Smooth muscle cell (in vitro differentiated cells): ENCODE measurements at regions not wholly inside any gene's neighbourhood (a gene's known extent, or its start where the extent isn't known, plus 50 kb on each side); places are given as distances from the start of the nearest gene placed in this dataset.

ENCODE experiments used
- DNase-seq: peaks from one replicate; lab custom pipeline; 2025; ENCODE audit not compliant: unreplicated experiment; lab: John Stamatoyannopoulos, UW
- H2AFZ ChIP-seq: fragments of 200-600 bp; sonication (generic); 2 replicates; pipeline ENCODE4 v1.6.0; 2016; ENCODE audit warnings: antibody characterized with exemption, low read depth, mild to moderate bottlenecking
- H3F3A ChIP-seq: fragments of 200-600 bp; sonication (generic); 2 replicates; pipeline ENCODE4 v1.6.0; 2017; ENCODE audit warnings: antibody characterized with exemption, low read depth
- H3K27ac ChIP-seq: fragments of 200-600 bp; sonication (generic); 2 replicates; pipeline ENCODE4 v1.5.1; 2016; ENCODE audit warnings: low read depth, mild to moderate bottlenecking
- H3K27me3 ChIP-seq: fragments of 200-600 bp; sonication (generic); 2 replicates; pipeline ENCODE4 v1.6.1; 2016; ENCODE audit warnings: low read depth, mild to moderate bottlenecking
- H3K36me3 ChIP-seq: fragments of 200-600 bp; sonication (generic); 2 replicates; pipeline ENCODE4 v1.5.1; 2016; ENCODE audit warnings: low read depth
- H3K4me1 ChIP-seq: fragments of 200-600 bp; sonication (generic); 2 replicates; pipeline ENCODE4 v1.5.1; 2016; ENCODE audit warnings: low read depth
- H3K4me2 ChIP-seq: fragments of 200-600 bp; sonication (generic); 2 replicates; pipeline ENCODE4 v1.6.0; 2016; ENCODE audit warnings: mild to moderate bottlenecking
- H3K4me3 ChIP-seq: fragments of 200-600 bp; sonication (generic); 2 replicates; pipeline ENCODE4 v1.5.1; 2016; ENCODE audit warnings: mild to moderate bottlenecking
- H3K79me2 ChIP-seq: fragments of 200-600 bp; sonication (generic); 2 replicates; pipeline ENCODE4 v1.6.0; 2016; ENCODE audit warnings: low read depth, mild to moderate bottlenecking
- H3K9ac ChIP-seq: fragments of 200-600 bp; sonication (generic); 2 replicates; pipeline ENCODE4 v1.6.0; 2016; ENCODE audit warnings: low read depth
- H3K9me3 ChIP-seq: fragments of 200-600 bp; sonication (generic); replicated peaks from 2 replicates; pipeline ENCODE4 v1.5.1; 2016; ENCODE audit warnings: low read depth
- H4K20me1 ChIP-seq: fragments of 200-600 bp; sonication (generic); 2 replicates; pipeline ENCODE4 v1.6.0; 2016; ENCODE audit warnings: low read depth
- WGBS: methylation state at CpG from one replicate; pipeline ENCODE4 v1.1.7; 2016; ENCODE audit warnings: low lambda C conversion rate; 5-methylcytosine and 5-hydroxymethylcytosine counted together
- TF ChIP-seq, protein P1 (sequence below): fragments of 200-600 bp; sonication (generic); IDR thresholded peaks from 2 replicates; pipeline ENCODE4 v1.5.1; 2017; ENCODE audit warnings: borderline replicate concordance, mild to moderate bottlenecking, antibody characterized with exemption; ENCODE audit not compliant: insufficient read depth, poor library complexity, severe bottlenecking

DNA sequence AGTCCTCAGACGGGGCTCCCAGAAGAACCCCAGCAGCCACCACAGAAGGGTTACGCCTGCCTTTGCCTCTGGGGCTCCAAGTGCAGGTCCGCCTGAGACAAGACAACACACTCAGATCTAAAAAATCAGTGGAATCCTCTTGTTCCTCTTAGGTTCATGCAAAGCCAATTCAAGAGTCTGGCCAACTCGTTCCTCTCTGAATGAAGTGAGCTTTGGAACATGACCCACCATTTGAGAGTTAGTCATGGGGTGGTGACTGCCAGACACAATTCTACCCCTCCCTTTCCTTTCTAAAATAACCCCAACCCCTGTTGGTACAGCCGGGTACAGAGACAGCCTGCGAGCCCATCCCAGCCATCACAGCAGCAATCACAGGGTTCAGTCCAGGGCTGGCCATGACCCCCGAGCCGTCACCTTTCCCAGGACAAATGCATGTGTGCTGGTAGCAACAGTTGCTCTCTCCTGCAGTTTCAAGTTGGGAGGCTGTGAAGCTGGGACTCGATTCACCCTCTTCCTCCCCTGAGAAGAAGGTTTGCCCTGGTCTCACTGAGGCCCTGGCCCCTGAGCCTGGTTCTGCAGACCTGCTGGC lies 183.1 kb upstream of the SH3BP4 start:
- H3K9me3 ChIP-seq = no peaks in the 10 kb centered on the region
- DNase-seq = no peak
- 88% methylated on average over 9 of the region's 9 CpGs for WGBS
- peaks cover 19% of the 10 kb centered on the region for H3K4me1 ChIP-seq
- H3K4me2 ChIP-seq = no peak overlapping the region
- peaks cover 11% of the 10 kb centered on the region for H3F3A ChIP-seq
- H4K20me1 ChIP-seq = no peaks in the 10 kb centered on the region
- no peaks in the 10 kb centered on the region for H3K27me3 ChIP-seq
- H3K27ac ChIP-seq = no peak overlapping the region
- H3K9ac ChIP-seq = no peak overlapping the region
- TF ChIP-seq, protein P1, sequence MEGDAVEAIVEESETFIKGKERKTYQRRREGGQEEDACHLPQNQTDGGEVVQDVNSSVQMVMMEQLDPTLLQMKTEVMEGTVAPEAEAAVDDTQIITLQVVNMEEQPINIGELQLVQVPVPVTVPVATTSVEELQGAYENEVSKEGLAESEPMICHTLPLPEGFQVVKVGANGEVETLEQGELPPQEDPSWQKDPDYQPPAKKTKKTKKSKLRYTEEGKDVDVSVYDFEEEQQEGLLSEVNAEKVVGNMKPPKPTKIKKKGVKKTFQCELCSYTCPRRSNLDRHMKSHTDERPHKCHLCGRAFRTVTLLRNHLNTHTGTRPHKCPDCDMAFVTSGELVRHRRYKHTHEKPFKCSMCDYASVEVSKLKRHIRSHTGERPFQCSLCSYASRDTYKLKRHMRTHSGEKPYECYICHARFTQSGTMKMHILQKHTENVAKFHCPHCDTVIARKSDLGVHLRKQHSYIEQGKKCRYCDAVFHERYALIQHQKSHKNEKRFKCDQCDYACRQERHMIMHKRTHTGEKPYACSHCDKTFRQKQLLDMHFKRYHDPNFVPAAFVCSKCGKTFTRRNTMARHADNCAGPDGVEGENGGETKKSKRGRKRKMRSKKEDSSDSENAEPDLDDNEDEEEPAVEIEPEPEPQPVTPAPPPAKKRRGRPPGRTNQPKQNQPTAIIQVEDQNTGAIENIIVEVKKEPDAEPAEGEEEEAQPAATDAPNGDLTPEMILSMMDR = no peak
- H3K36me3 ChIP-seq = no peaks in the 10 kb centered on the region
- H3K79me2 ChIP-seq = no peaks in the 10 kb centered on the region
- no peak overlapping the region for H3K4me3 ChIP-seq
- H2AFZ ChIP-seq = no peak overlapping the region

- Histone ChIP-seq H3K9me3 (peaks cover 4% of the 10 kb centered on the region), H2AFZ (no peak overlapping the region), H3K36me3 (no peaks in the 10 kb centered on the region), H3K4me3 (no peak overlapping the region), H3K27ac (no peak overlapping the region), H4K20me1 (no peaks in the 10 kb centered on the region), H3K4me1 (peaks cover 9% of the 10 kb centered on the region), H3K27me3 (no peaks in the 10 kb centered on the region), H3K79me2 (no peaks in the 10 kb centered on the region), H3F3A (peaks cover 8% of the 10 kb centered on the region), H3K4me2 (no peak overlapping the region), H3K9ac (no peak overlapping the region)
- TF ChIP-seq, protein P1 = no peak
- WGBS = 95% methylated on average over 5 of the region's 5 CpGs
- no peak for DNase-seq
These were observed 186.5 kb upstream of the SH3BP4 start for GRCh38 chr2:234765279-234765678.

- H2AFZ ChIP-seq = no peak overlapping the region
- peaks cover under 1% of the 10 kb centered on the region for H3K4me1 ChIP-seq
- H3K27me3 ChIP-seq = no peaks in the 10 kb centered on the region
- H3F3A ChIP-seq = peaks cover 4% of the 10 kb centered on the region
- no peak overlapping the region for H3K9ac ChIP-seq
- 87% methylated on average over 3 of the region's 3 CpGs for WGBS
- no peak overlapping the region for H3K27ac ChIP-seq
- no peaks in the 10 kb centered on the region for H3K79me2 ChIP-seq
- no peaks in the 10 kb centered on the region for H3K36me3 ChIP-seq
- DNase-seq = no peak
- no peak overlapping the region for H3K4me2 ChIP-seq
- no peaks in the 10 kb centered on the region for H4K20me1 ChIP-seq
- no peak overlapping the region for H3K4me3 ChIP-seq
- TF ChIP-seq, protein P1 = no peak
- peaks cover 6% of the 10 kb centered on the region for H3K9me3 ChIP-seq
These were observed 187.4 kb upstream of the SH3BP4 start for GRCh38 chr2:234764372-234764771.
